Natural killer cell (primary cell): ENCODE measurements at regions not wholly inside any gene's neighbourhood (a gene's known extent, or its start where the extent isn't known, plus 50 kb on each side); places are given as distances from the start of the nearest gene placed in this dataset.

Experiments
- ATAC-seq, 3 donors: fragments of 150-1000 bp in 2 of 3; fragments of 200-7000 bp in 1 of 3; cut with Tn5 transposase; 1 replicate in 1 of 3; 2 replicates in 2 of 3; pipeline ENCODE4 v1.10.0; 2021; ENCODE audit warnings: mild to moderate bottlenecking in 2 of 3, moderate library complexity in 2 of 3
- DNase-seq, 2 donors: peaks; one replicate each; pipeline versions ENCODE4 v3.0.0 to v3.0.0-alpha.2; 2013 to 2021; ENCODE audit warnings: mixed read lengths in 1 of 2
- H3K27ac ChIP-seq: one replicate; pipeline ENCODE4 v1.5.1; 2013; ENCODE audit warnings: mild to moderate bottlenecking, low read length
- H3K27me3 ChIP-seq: one replicate; pipeline ENCODE4 v1.6.1; 2013; ENCODE audit warnings: low read length; ENCODE audit not compliant: control insufficient read depth, insufficient read depth
- H3K36me3 ChIP-seq: one replicate; pipeline ENCODE4 v1.6.1; 2013; ENCODE audit warnings: low read length; ENCODE audit not compliant: control insufficient read depth, insufficient read depth
- H3K4me1 ChIP-seq: one replicate; pipeline ENCODE4 v1.6.1; 2013; ENCODE audit warnings: low read length; ENCODE audit not compliant: control insufficient read depth, insufficient read depth
- H3K4me3 ChIP-seq: one replicate; pipeline ENCODE4 v1.5.1; 2013; ENCODE audit warnings: low read length
- H3K9me3 ChIP-seq: one replicate; pipeline ENCODE4 v1.6.1; 2013; ENCODE audit warnings: low read length; ENCODE audit not compliant: control insufficient read depth, insufficient read depth
- H3K27ac Mint-ChIP-seq, 2 donors: one replicate each; pipeline ENCODE4 v1.8.0; 2022; ENCODE audit warnings: mild to moderate bottlenecking in 2 of 2, mixed read lengths in 2 of 2, moderate library complexity in 1 of 2
- H3K27me3 Mint-ChIP-seq, 2 donors: one replicate each; pipeline ENCODE4 v1.8.0; 2022; ENCODE audit warnings: low read depth in 2 of 2, mixed read lengths in 2 of 2
- H3K36me3 Mint-ChIP-seq: one replicate; pipeline ENCODE4 v1.8.0; 2022; ENCODE audit warnings: mixed read lengths
- H3K4me1 Mint-ChIP-seq, 2 donors: one replicate each; pipeline ENCODE4 v1.8.0; 2022; ENCODE audit warnings: mixed read lengths in 2 of 2
- H3K4me3 Mint-ChIP-seq: one replicate; pipeline ENCODE4 v1.8.0; 2022; ENCODE audit warnings: mild to moderate bottlenecking, moderate library complexity, mixed read lengths
- H3K9me3 Mint-ChIP-seq, 2 donors: one replicate each; pipeline ENCODE4 v1.8.0; 2022; ENCODE audit warnings: mixed read lengths in 2 of 2
- CTCF ChIP-seq: fragments of 200-600 bp; IDR thresholded peaks from one replicate; pipeline ENCODE4 v1.8.0; 2022; ENCODE audit warnings: antibody characterized with exemption
- WGBS: methylation state at CpG from one replicate; pipeline ENCODE4 v1.1.7; 2013; ENCODE audit warnings: missing lambda C conversion rate; ENCODE audit not compliant: insufficient coverage; 5-methylcytosine and 5-hydroxymethylcytosine counted together
- intact Hi-C: fragments of 100-400 bp; cut with micrococcal nuclease; formaldehyde crosslinking; loops from one replicate; pipeline ENCODE4 v1.14.2; 2022

- no peaks in the 10 kb centered on the region for H3K36me3 ChIP-seq
- Mint-ChIP-seq H3K27ac (no peak overlapping the region), H3K4me3 (no peak overlapping the region), H3K9me3 (no peaks in the 10 kb centered on the region), H3K4me1 (no peaks in the 10 kb centered on the region), H3K27me3 (no peaks in the 10 kb centered on the region), H3K36me3 (no peaks in the 10 kb centered on the region)
- H3K9me3 ChIP-seq, result no peaks in the 10 kb centered on the region
- DNase-seq (no peak), ATAC-seq (no peak)
- no peaks in the 10 kb centered on the region for H3K27me3 ChIP-seq
- H3K4me3 ChIP-seq, result no peak overlapping the region
- no peak for TF ChIP-seq CTCF
- WGBS, result 54% methylated on average over 1 of the region's 1 CpG
- intact Hi-C loops, result no loop called here
- H3K4me1 ChIP-seq, result no peaks in the 10 kb centered on the region
- no peak overlapping the region for H3K27ac ChIP-seq
Observed at GRCh38 chr2:66021296-66021695, 413.6 kb upstream of the MEIS1 start.

GRCh38 chr2:66017763-66018162 is 417.2 kb upstream of the MEIS1 start:
- Histone ChIP-seq H3K27me3 (no peaks in the 10 kb centered on the region), H3K4me1 (no peaks in the 10 kb centered on the region), H3K36me3 (no peaks in the 10 kb centered on the region), H3K4me3 (no peak overlapping the region), H3K9me3 (no peaks in the 10 kb centered on the region), H3K27ac (no peak overlapping the region)
- no peak overlapping the region for H3K4me3 Mint-ChIP-seq
- 100% methylated on average over 2 of the region's 2 CpGs for WGBS
- no peak for DNase-seq
- no peaks in the 10 kb centered on the region for H3K36me3 Mint-ChIP-seq
- no peak overlapping the region for H3K27ac Mint-ChIP-seq
- ATAC-seq, result no peak
- no peak for TF ChIP-seq CTCF
- intact Hi-C loops, result no loop called here
- no peaks in the 10 kb centered on the region for H3K9me3 Mint-ChIP-seq
- peaks cover 0 to 7% of the 10 kb centered on the region in 2 donors for H3K27me3 Mint-ChIP-seq
- no peaks in the 10 kb centered on the region for H3K4me1 Mint-ChIP-seq

GRCh38 chr2:66014450-66014849 is 420.5 kb upstream of the MEIS1 start:
- Histone ChIP-seq H3K4me3 (no peak overlapping the region), H3K27me3 (no peaks in the 10 kb centered on the region), H3K27ac (no peak overlapping the region), H3K9me3 (no peaks in the 10 kb centered on the region), H3K4me1 (no peaks in the 10 kb centered on the region), H3K36me3 (no peaks in the 10 kb centered on the region)
- Mint-ChIP-seq H3K4me3 (no peak overlapping the region), H3K27ac (no peak overlapping the region), H3K27me3 (peaks cover 3 to 7% of the 10 kb centered on the region in 2 donors), H3K4me1 (no peaks in the 10 kb centered on the region), H3K36me3 (no peaks in the 10 kb centered on the region), H3K9me3 (peaks cover 0 to 3% of the 10 kb centered on the region in 2 donors)
- WGBS, result 89% methylated on average over 4 of the region's 6 CpGs
- no peak for TF ChIP-seq CTCF
- DNase-seq (no peak), ATAC-seq (no peak)
- intact Hi-C loops, result no loop called here

GRCh38 chr2:66013456-66013855 is 421.5 kb upstream of the MEIS1 start:
- Mint-ChIP-seq H3K9me3 (peaks cover 0 to 3% of the 10 kb centered on the region in 2 donors), H3K27ac (no peak overlapping the region), H3K27me3 (peaks cover 3 to 7% of the 10 kb centered on the region in 2 donors), H3K4me3 (no peak overlapping the region), H3K36me3 (no peaks in the 10 kb centered on the region), H3K4me1 (no peaks in the 10 kb centered on the region)
- TF ChIP-seq CTCF, result no peak
- Histone ChIP-seq H3K4me3 (no peak overlapping the region), H3K9me3 (no peaks in the 10 kb centered on the region), H3K4me1 (no peaks in the 10 kb centered on the region), H3K36me3 (no peaks in the 10 kb centered on the region), H3K27ac (no peak overlapping the region), H3K27me3 (no peaks in the 10 kb centered on the region)
- ATAC-seq, result no peak
- intact Hi-C loops, result no loop called here
- no peak for DNase-seq
